HCT116 (cell line): ENCODE measurements at regions not wholly inside any gene's neighbourhood (a gene's known extent, or its start where the extent isn't known, plus 50 kb on each side); places are given as distances from the start of the nearest gene placed in this dataset.

Source experiments
- CTCF ChIP-seq, 3 experiments: fragments of 200-600 bp in 1 of 3; sonication (generic) in 1 of 3; IDR thresholded peaks in 2 of 3; conservative IDR thresholded peaks in 1 of 3; 2 replicates each; pipeline ENCODE4 v1.5.1; 2012 to 2017; ENCODE audit warnings: low read depth in 2 of 3, low read length in 2 of 3, antibody characterized with exemption in 1 of 3, borderline replicate concordance in 1 of 3, control low read depth in 1 of 3, mild to moderate bottlenecking in 1 of 3, mixed read lengths in 1 of 3, mixed run types in 1 of 3, moderate library complexity in 1 of 3; ENCODE audit not compliant: insufficient read depth in 1 of 3
- ELF1 ChIP-seq: IDR thresholded peaks from 2 replicates; pipeline ENCODE4 v1.6.1; 2012; ENCODE audit warnings: low read depth, borderline replicate concordance
- EZH2 ChIP-seq: fragments of 200-600 bp; sonication (generic); IDR thresholded peaks from 2 replicates; pipeline ENCODE4 v1.6.1; 2017; ENCODE audit warnings: antibody characterized with exemption, mixed run types
- EZH2phosphoT487 ChIP-seq: fragments of 200-600 bp; IDR thresholded peaks from 2 replicates; pipeline ENCODE4 v1.6.1; 2018; ENCODE audit warnings: antibody characterized with exemption, borderline replicate concordance
- FOSL1 ChIP-seq: IDR thresholded peaks from 2 replicates; pipeline ENCODE4 v1.6.1; 2012; ENCODE audit warnings: low read depth
- POLR2A ChIP-seq: IDR thresholded peaks from 2 replicates; pipeline ENCODE4 v1.7.0; 2011; ENCODE audit warnings: borderline replicate concordance; ENCODE audit not compliant: insufficient read depth, insufficient read length; ENCODE audit errors: extremely low read depth
- POLR2AphosphoS5 ChIP-seq: IDR thresholded peaks from 2 replicates; pipeline ENCODE4 v1.6.1; 2011; ENCODE audit warnings: mild to moderate bottlenecking, low read depth, low read length, moderate library complexity
- REST ChIP-seq: IDR thresholded peaks from 2 replicates; pipeline ENCODE4 v1.6.1; 2012; ENCODE audit warnings: low read depth
- SP1 ChIP-seq: IDR thresholded peaks from 2 replicates; pipeline ENCODE4 v1.6.1; 2012; ENCODE audit warnings: low read depth
- TCF7L2 ChIP-seq: IDR thresholded peaks from 2 replicates; pipeline ENCODE4 v1.7.0; 2011; ENCODE audit warnings: borderline replicate concordance, inconsistent platforms; ENCODE audit not compliant: insufficient read depth, insufficient read length; ENCODE audit errors: extremely low read depth
- YY1 ChIP-seq: IDR thresholded peaks from 2 replicates; pipeline ENCODE4 v1.6.1; 2011; ENCODE audit warnings: low read length, low read depth, moderate library complexity, mild to moderate bottlenecking; ENCODE audit not compliant: insufficient replicate concordance; ENCODE audit errors: extremely low read depth

- TF ChIP-seq CTCF (IDR thresholded peaks at IDR 0.05 in 2 of 3, conservative IDR thresholded peaks at IDR 0.05 in 1 of 3; ENCODE audit: borderline replicate concordance in 1 of 3, insufficient read depth in 1 of 3, low read depth in 2 of 3, low read length in 2 of 3): no peak
- TF ChIP-seq EZH2: no peak
- no peak for TF ChIP-seq SP1
- no peak for TF ChIP-seq YY1
- TF ChIP-seq POLR2A: no peak
- TF ChIP-seq FOSL1: no peak
- TF ChIP-seq EZH2phosphoT487: no peak
- TF ChIP-seq POLR2AphosphoS5: no peak
- TF ChIP-seq TCF7L2: no peak
- no peak for TF ChIP-seq REST
- TF ChIP-seq ELF1: no peak
Measured at GRCh38 chr3:17806876-17807275, 64.4 kb upstream of the TBC1D5 start.
